Inflammatory macrophage (primary cell): ENCODE measurements at regions not wholly inside any gene's neighbourhood (a gene's known extent, or its start where the extent isn't known, plus 50 kb on each side); places are given as distances from the start of the nearest gene placed in this dataset.

Source experiments
- DNase-seq, 2 donors: peaks; one replicate each; pipeline ENCODE4 v3.0.0-alpha.2; 2020 to 2022

GRCh38 chr2:47264686-47265085 lies 88.4 kb upstream of the CALM2 start:
- DNase-seq, result no peak

DNA sequence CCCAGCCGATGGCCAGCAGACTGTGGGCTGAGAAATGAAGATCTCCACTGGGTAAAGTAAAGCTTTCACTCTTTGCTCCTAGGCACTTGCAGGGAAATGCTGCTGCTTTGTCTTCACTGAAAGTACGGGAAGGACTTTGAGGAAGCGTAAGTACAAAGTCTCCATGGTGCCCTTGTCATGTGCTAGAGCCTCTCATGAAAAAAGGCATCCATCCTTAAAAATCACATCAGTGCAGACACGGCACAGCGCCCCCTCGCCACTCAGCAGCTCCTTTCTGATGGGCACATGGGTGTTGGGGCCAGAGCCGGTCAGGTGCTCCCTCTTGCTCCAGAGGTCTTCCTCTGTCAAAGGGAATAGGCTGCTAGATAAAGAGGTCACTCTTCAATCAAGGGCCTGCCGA lies 87.8 kb upstream of the CALM2 start:
- DNase-seq, result peak; percentile 24 to 44

DNA sequence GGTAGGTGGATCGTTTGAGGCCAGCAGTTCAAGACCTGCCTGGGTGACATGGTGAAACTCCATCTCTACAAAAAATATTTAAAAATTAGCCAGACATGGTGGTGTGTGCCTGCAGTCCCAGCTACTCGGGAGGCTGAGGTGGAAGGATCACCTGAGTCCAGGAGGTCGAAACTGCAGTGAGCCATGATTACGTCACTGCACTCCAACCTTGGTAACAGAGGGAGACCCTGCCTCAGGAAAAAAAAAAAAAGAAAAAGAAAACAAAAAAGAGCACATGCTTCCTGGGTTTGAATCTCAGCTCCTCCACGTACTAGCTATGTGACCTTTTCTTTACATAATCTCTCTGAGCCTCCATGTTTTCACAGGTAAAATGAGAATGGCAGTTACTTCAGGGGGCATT lies 86.3 kb upstream of the CALM2 start:
- no peak for DNase-seq

- DNase-seq, result no peak
These were observed 84.7 kb upstream of the CALM2 start for GRCh38 chr2:47260971-47261370.

- DNase-seq, result peak; percentile 28 to 31
These were observed 83.5 kb upstream of the CALM2 start for GRCh38 chr2:47259829-47260228.

- DNase-seq, result no peak
These were observed 81.6 kb upstream of the CALM2 start for GRCh38 chr2:47257946-47258348.

DNA sequence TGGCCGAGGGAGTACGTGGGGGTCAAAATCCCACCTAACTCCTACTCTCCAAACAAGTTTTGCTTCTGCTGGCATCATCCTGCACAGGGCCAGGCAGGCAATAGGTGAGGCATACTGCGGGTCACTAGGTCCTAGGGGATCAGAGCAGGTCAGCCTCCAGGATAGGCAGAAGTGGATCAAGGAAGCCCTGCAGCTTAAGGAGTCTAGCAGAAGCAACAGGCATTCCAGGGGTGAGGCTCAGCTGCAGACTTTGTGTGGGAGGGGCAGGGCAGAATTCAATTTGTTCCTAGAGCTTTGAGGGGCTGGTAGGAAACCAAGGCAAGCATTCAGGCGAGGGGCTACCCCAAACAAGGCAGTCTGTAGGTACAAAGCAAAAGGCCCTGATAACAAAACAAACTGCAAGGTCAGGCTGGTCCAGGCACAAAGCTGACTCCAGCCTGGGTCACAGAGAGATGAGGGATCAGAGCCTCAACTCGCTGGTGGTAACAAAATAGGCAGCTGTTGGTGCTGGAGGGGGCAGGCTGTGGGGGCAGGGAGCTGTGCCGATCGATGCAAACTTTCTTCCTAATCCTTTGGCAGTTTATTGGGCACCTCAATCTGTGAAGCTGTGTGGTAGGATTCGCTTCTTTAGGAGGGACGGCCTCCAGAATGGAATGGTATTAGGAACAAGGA lies 80.2 kb upstream of the CALM2 start:
- DNase-seq, result no peak

GRCh38 chr2:47255794-47256193 lies 79.5 kb upstream of the CALM2 start:
- no peak for DNase-seq

DNA sequence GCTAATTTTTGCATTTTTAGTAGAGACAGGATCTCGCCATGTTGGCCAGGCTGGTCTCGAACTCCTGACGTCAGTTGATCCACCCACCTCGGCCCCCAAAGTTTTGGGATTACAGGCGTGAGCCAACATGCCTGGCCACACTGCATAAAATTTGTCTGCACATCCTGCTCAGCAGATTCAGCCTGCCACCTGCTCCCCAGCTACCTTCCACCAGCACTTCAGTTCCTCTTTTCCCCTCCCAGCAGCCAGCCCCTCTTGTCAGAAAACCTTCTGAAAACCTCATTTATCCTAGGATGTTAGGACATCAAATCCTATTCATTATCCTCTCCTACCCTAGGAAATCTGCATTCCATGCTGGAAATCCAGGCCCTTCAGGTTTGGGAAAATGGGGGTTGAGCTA lies 78.2 kb upstream of the CALM2 start:
- DNase-seq, result no peak

DNA sequence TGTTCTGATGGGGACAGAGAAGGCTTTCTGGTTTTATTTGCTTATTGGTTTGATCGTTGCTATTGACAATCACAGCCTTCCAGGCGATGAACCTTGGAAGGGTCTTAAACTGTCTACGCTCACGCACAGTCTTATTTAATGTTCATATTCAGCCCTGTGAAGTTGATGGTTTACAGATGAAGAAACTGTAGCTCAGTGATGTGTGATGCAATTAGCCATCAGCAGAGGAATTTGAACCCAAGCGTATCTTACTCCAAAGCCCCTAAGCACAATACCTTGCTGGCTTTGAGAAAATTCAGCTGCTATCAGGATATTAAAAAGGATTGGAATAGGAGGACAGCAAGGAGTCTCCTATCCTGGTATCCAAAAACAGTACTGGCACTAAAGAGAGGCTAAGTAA lies 77.1 kb upstream of the CALM2 start:
- DNase-seq, result no peak

GRCh38 chr2:47251404-47251675 lies 75.0 kb upstream of the CALM2 start:
- DNase-seq, result no peak

GRCh38 chr2:47250586-47251403 lies 74.5 kb upstream of the CALM2 start:
- DNase-seq, result no peak

- no peak for DNase-seq
These were observed 73.6 kb upstream of the CALM2 start for GRCh38 chr2:47249931-47250330.

GRCh38 chr2:47249157-47249900 lies 73.0 kb upstream of the CALM2 start:
- no peak for DNase-seq

GRCh38 chr2:47243596-47244323 lies 67.4 kb upstream of the CALM2 start:
- DNase-seq, result no peak

- no peak for DNase-seq
These were observed 65.4 kb upstream of the CALM2 start for GRCh38 chr2:47241715-47242114.

GRCh38 chr2:47239119-47239969 lies 63.0 kb upstream of the CALM2 start:
- DNase-seq, result no peak

- no peak for DNase-seq
These were observed 62.3 kb upstream of the CALM2 start for GRCh38 chr2:47238638-47239037.

DNA sequence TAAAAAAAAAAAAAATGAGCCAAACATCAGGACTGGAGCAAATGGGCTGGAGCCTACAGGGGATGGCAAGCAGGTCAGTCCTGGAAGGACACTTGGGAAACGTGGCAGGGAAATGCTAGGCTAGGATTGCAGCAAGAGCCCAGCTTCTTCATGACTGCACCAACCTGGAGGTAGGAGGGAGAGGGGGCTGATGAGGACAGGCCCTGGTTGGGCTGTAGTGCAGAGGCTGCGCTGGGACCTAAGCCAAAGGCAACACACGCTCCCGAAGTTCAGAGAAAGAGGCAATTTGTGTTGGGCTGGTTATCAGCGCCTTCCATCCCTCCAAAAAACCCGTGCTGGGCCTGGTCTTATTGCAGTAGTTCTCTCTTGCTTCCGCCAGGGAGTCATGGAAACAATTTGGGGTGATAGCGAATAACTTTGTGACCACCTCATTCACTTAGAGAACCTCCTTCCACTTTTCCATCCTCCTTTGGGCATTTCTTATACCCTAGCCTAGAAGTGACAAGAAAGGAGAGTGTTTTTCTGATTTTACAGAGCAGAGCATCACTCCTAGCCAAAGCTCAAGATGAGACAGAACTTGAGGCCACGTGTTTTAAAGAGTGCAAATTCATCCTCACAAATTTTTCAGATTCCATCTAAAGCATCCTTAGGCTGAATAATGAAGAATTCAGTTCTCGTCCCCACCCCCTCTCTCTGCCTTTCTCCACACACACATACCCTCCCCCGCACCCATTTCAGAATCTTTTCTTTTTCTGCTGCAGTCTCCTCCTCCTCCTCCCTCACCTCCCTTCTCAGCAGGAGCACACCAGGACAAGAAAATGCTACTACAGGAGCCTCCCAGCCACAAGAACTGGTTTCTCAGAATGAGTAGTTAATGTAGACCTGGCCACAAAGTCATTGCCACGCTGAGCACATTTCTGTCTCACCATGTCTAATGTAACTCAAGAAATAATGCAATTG lies 61.3 kb upstream of the CALM2 start:
- DNase-seq, result no peak

- DNase-seq, result no peak
These were observed 60.3 kb upstream of the CALM2 start for GRCh38 chr2:47236503-47237215.
